ENCODE measurements at regions not wholly inside any gene's neighbourhood (a gene's known extent, or its start where the extent isn't known, plus 50 kb on each side); places are given as distances from the start of the nearest gene placed in this dataset.

GRCh38 chr20:51217347-51218045 is 194.6 kb upstream of the KCNG1 start:
- no peaks in the 10 kb centered on the region for H4K20me1 ChIP-seq (ENCODE audit: control insufficient read depth, extremely low read depth, insufficient read depth, low read length)
- FAIRE-seq (no peak), DNase-seq (ENCODE audit: low read depth, low spot score) (no peak)
- no peaks in the 10 kb centered on the region for H3K79me2 ChIP-seq (ENCODE audit: control insufficient read depth, insufficient read depth, low read length)
- no peak overlapping the region for H3K4me3 ChIP-seq (ENCODE audit: control insufficient read depth in 2 of 3, extremely low read depth in 1 of 3, insufficient read depth in 2 of 3, low read depth in 1 of 3, low read length in 3 of 3)
- H3K9me1 ChIP-seq (ENCODE audit: control insufficient read depth, extremely low read depth, insufficient read depth, low read length), result no peaks in the 10 kb centered on the region
- dilution Hi-C loops (cut with MboI; ENCODE audit: extremely low pct_ligation_motif_present, low sequenced_read_pairs), result no loop called here
- no peak overlapping the region for H3K4me2 ChIP-seq (ENCODE audit: control insufficient read depth, extremely low read depth, insufficient read depth, low read depth, low read length)
- H3K27ac ChIP-seq (ENCODE audit: control insufficient read depth, insufficient read depth, low read length), result no peak overlapping the region
- H3K4me1 ChIP-seq (ENCODE audit: control insufficient read depth, extremely low read depth, insufficient read depth, low read length), result peaks cover 8% of the 10 kb centered on the region
- no peaks in the 10 kb centered on the region for H3K27me3 ChIP-seq (ENCODE audit: control insufficient read depth, extremely low read depth, insufficient read depth, low read length)
- H2AFZ ChIP-seq (ENCODE audit: control insufficient read depth, low read length), result no peak overlapping the region
- no peak for TF ChIP-seq EZH2 (IDR thresholded peaks at IDR 0.05; ENCODE audit: low read length)
- TF ChIP-seq, protein P1, sequence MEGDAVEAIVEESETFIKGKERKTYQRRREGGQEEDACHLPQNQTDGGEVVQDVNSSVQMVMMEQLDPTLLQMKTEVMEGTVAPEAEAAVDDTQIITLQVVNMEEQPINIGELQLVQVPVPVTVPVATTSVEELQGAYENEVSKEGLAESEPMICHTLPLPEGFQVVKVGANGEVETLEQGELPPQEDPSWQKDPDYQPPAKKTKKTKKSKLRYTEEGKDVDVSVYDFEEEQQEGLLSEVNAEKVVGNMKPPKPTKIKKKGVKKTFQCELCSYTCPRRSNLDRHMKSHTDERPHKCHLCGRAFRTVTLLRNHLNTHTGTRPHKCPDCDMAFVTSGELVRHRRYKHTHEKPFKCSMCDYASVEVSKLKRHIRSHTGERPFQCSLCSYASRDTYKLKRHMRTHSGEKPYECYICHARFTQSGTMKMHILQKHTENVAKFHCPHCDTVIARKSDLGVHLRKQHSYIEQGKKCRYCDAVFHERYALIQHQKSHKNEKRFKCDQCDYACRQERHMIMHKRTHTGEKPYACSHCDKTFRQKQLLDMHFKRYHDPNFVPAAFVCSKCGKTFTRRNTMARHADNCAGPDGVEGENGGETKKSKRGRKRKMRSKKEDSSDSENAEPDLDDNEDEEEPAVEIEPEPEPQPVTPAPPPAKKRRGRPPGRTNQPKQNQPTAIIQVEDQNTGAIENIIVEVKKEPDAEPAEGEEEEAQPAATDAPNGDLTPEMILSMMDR (optimal IDR thresholded peaks at IDR 0.05 in 1 of 3, IDR thresholded peaks at IDR 0.05 in 1 of 3, conservative IDR thresholded peaks at IDR 0.05 in 1 of 3; ENCODE audit: extremely low read depth in 1 of 3, insufficient read depth in 2 of 3, low read length in 3 of 3), result no peak
- no peak overlapping the region for H3K9ac ChIP-seq (ENCODE audit: control insufficient read depth, extremely low read depth, insufficient read depth, low read length)
- no peaks in the 10 kb centered on the region for H3K36me3 ChIP-seq (ENCODE audit: control insufficient read depth in 2 of 2, extremely low read depth in 1 of 2, insufficient read depth in 2 of 2, low read length in 2 of 2)
- H3K9me3 ChIP-seq (ENCODE audit: control insufficient read depth, low read depth, low read length), result no peaks in the 10 kb centered on the region

DNA sequence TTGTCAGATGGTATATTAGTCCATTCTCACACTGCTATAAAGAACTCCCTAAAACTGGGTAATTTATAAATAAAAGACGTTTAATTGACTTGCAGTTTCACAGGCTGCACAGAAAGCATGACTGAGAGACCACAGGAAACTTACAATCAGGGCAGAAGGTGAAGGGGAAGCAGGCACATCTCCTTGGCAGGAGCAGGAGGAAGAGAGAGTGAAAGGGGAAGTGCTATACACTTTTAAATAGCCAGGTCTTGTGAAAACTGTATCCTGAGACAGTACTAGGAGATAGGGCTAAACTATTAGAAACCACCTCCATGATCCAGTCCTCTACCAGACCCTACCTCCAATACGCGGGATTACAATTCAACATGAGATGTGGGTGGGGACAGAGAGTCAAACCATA is 193.9 kb upstream of the KCNG1 start:
- H3K36me3 ChIP-seq (ENCODE audit: control insufficient read depth in 2 of 2, extremely low read depth in 1 of 2, insufficient read depth in 2 of 2, low read length in 2 of 2), result no peaks in the 10 kb centered on the region
- no peaks in the 10 kb centered on the region for H4K20me1 ChIP-seq (ENCODE audit: control insufficient read depth, extremely low read depth, insufficient read depth, low read length)
- peaks cover 2% of the 10 kb centered on the region for H3K4me1 ChIP-seq (ENCODE audit: control insufficient read depth, extremely low read depth, insufficient read depth, low read length)
- TF ChIP-seq, protein P1 (optimal IDR thresholded peaks at IDR 0.05 in 1 of 3, IDR thresholded peaks at IDR 0.05 in 1 of 3, conservative IDR thresholded peaks at IDR 0.05 in 1 of 3; ENCODE audit: extremely low read depth in 1 of 3, insufficient read depth in 2 of 3, low read length in 3 of 3), result no peak
- no peak for TF ChIP-seq EZH2 (IDR thresholded peaks at IDR 0.05; ENCODE audit: low read length)
- no peaks in the 10 kb centered on the region for H3K27me3 ChIP-seq (ENCODE audit: control insufficient read depth, extremely low read depth, insufficient read depth, low read length)
- DNase-seq (ENCODE audit: low read depth, low spot score) (no peak), FAIRE-seq (no peak)
- H3K9me3 ChIP-seq (ENCODE audit: control insufficient read depth, low read depth, low read length), result no peaks in the 10 kb centered on the region
- no peak overlapping the region for H3K9ac ChIP-seq (ENCODE audit: control insufficient read depth, extremely low read depth, insufficient read depth, low read length)
- no peak overlapping the region for H3K4me2 ChIP-seq (ENCODE audit: control insufficient read depth, extremely low read depth, insufficient read depth, low read depth, low read length)
- no peaks in the 10 kb centered on the region for H3K79me2 ChIP-seq (ENCODE audit: control insufficient read depth, insufficient read depth, low read length)
- dilution Hi-C loops (cut with MboI; ENCODE audit: extremely low pct_ligation_motif_present, low sequenced_read_pairs), result no loop called here
- H3K4me3 ChIP-seq (ENCODE audit: control insufficient read depth in 2 of 3, extremely low read depth in 1 of 3, insufficient read depth in 2 of 3, low read depth in 1 of 3, low read length in 3 of 3), result no peak overlapping the region
- no peak overlapping the region for H3K27ac ChIP-seq (ENCODE audit: control insufficient read depth, insufficient read depth, low read length)
- no peaks in the 10 kb centered on the region for H3K9me1 ChIP-seq (ENCODE audit: control insufficient read depth, extremely low read depth, insufficient read depth, low read length)
- no peak overlapping the region for H2AFZ ChIP-seq (ENCODE audit: control insufficient read depth, low read length)
